Neuronal stem cell (in vitro differentiated cells): ENCODE measurements at regions not wholly inside any gene's neighbourhood (a gene's known extent, or its start where the extent isn't known, plus 50 kb on each side); places are given as distances from the start of the nearest gene placed in this dataset.

Experiments
- DNase-seq: peaks from one replicate; pipeline ENCODE4 v3.0.0-alpha.2; 2013; ENCODE audit warnings: low spot score
- H2AFZ ChIP-seq: one replicate; pipeline ENCODE4 v1.6.1; 2013; ENCODE audit warnings: mild to moderate bottlenecking, low read length, inconsistent platforms
- H2AK5ac ChIP-seq: 2 replicates; pipeline ENCODE4 v1.6.1; 2013; ENCODE audit warnings: low read depth, mild to moderate bottlenecking, inconsistent platforms, low read length, moderate library complexity, mixed read lengths
- H2BK120ac ChIP-seq: 2 replicates; pipeline ENCODE4 v1.6.1; 2013; ENCODE audit warnings: low read depth, mild to moderate bottlenecking, inconsistent platforms, low read length, moderate library complexity, mixed read lengths
- H2BK12ac ChIP-seq: one replicate; pipeline ENCODE4 v1.6.1; 2013; ENCODE audit warnings: low read length, inconsistent platforms
- H2BK15ac ChIP-seq: 2 replicates; pipeline ENCODE4 v1.6.1; 2013; ENCODE audit warnings: mild to moderate bottlenecking, low read length, inconsistent platforms, mixed read lengths
- H2BK5ac ChIP-seq: one replicate; pipeline ENCODE4 v1.6.1; 2013; ENCODE audit warnings: inconsistent platforms, mild to moderate bottlenecking, low read length, moderate library complexity
- H3K14ac ChIP-seq: one replicate; pipeline ENCODE4 v1.6.1; 2013; ENCODE audit warnings: low read length, inconsistent platforms
- H3K18ac ChIP-seq: 2 replicates; pipeline ENCODE4 v1.6.1; 2013; ENCODE audit warnings: low read length, inconsistent platforms
- H3K23ac ChIP-seq: 2 replicates; pipeline ENCODE4 v1.6.1; 2013; ENCODE audit warnings: low read depth, mild to moderate bottlenecking, mixed read lengths, low read length, inconsistent platforms; ENCODE audit not compliant: poor library complexity
- H3K27ac ChIP-seq: replicated peaks from 3 replicates; pipeline ENCODE4 v1.5.1; 2013; ENCODE audit warnings: low read length, inconsistent platforms
- H3K27me3 ChIP-seq, 3 experiments: 2 replicates each; pipeline ENCODE4 v1.6.1; 2013; ENCODE audit warnings: low read length in 3 of 3, mild to moderate bottlenecking in 2 of 3, inconsistent platforms in 1 of 3, low read depth in 1 of 3, mixed read lengths in 1 of 3, moderate library complexity in 1 of 3; ENCODE audit not compliant: control insufficient read depth in 3 of 3, insufficient read depth in 3 of 3
- H3K36me3 ChIP-seq, 2 donors: replicated peaks in 1 of 2; 2 replicates each; pipeline ENCODE4 v1.6.1; 2013; ENCODE audit warnings: low read length in 2 of 2; ENCODE audit not compliant: control insufficient read depth in 2 of 2, insufficient read depth in 2 of 2
- H3K4ac ChIP-seq: 2 replicates; pipeline ENCODE4 v1.6.1; 2013; ENCODE audit warnings: inconsistent platforms, mild to moderate bottlenecking, low read length, moderate library complexity
- H3K4me1 ChIP-seq, 2 donors: 1 replicate in 1 of 2; 2 replicates in 1 of 2; pipeline ENCODE4 v1.6.1; 2013; ENCODE audit warnings: low read length in 2 of 2, low read depth in 1 of 2; ENCODE audit not compliant: control insufficient read depth in 2 of 2, insufficient read depth in 1 of 2
- H3K4me2 ChIP-seq: one replicate; pipeline ENCODE4 v1.6.1; 2013; ENCODE audit warnings: mild to moderate bottlenecking, low read length, inconsistent platforms; ENCODE audit not compliant: insufficient read depth, poor library complexity, severe bottlenecking
- H3K4me3 ChIP-seq, 2 donors: 2 replicates each; pipeline ENCODE4 v1.5.1; 2013; ENCODE audit warnings: low read length in 2 of 2, mild to moderate bottlenecking in 2 of 2, inconsistent platforms in 1 of 2, moderate library complexity in 1 of 2
- H3K79me1 ChIP-seq: one replicate; pipeline ENCODE4 v1.6.1; 2013; ENCODE audit warnings: low read depth, mild to moderate bottlenecking, inconsistent platforms, low read length, moderate library complexity
- H3K9ac ChIP-seq: one replicate; pipeline ENCODE4 v1.6.1; 2013; ENCODE audit warnings: mild to moderate bottlenecking, low read depth, low read length, inconsistent platforms; ENCODE audit not compliant: poor library complexity
- H3K9me3 ChIP-seq, 2 donors: replicated peaks in 1 of 2; 2 replicates each; pipeline versions ENCODE3 to v1.6.1; 2013; ENCODE audit warnings: low read length in 2 of 2, mild to moderate bottlenecking in 2 of 2, inconsistent platforms in 1 of 2, low read depth in 1 of 2, mixed read lengths in 1 of 2, moderate library complexity in 1 of 2; ENCODE audit not compliant: control insufficient read depth in 2 of 2, insufficient read depth in 1 of 2
- H4K8ac ChIP-seq: one replicate; pipeline ENCODE4 v1.6.1; 2013; ENCODE audit warnings: low read depth, mild to moderate bottlenecking, inconsistent platforms, low read length, moderate library complexity
- H4K91ac ChIP-seq: one replicate; pipeline ENCODE4 v1.6.1; 2013; ENCODE audit warnings: low read length, low read depth, mild to moderate bottlenecking, inconsistent platforms; ENCODE audit not compliant: poor library complexity
- WGBS, 2 donors: extraction: QIAGEN DNeasy Blood & Tissue Kit; methylation state at CpG; one replicate each; pipeline ENCODE4 v1.1.7; 2013; ENCODE audit warnings: missing lambda C conversion rate in 2 of 2, mixed read lengths in 1 of 2; ENCODE audit not compliant: insufficient read length in 2 of 2, insufficient replicate concordance in 1 of 2; ENCODE audit errors: extremely low coverage in 2 of 2; 5-methylcytosine and 5-hydroxymethylcytosine counted together

- no CpG with 5 or more reads among the region's 5 CpGs for WGBS, 2 donors
- no peak overlapping the region for H2BK15ac ChIP-seq
- H2BK120ac ChIP-seq = no peak overlapping the region
- H3K4me3 ChIP-seq = no peak overlapping the region
- no peak overlapping the region for H4K91ac ChIP-seq
- no peak overlapping the region for H2BK5ac ChIP-seq
- H2AK5ac ChIP-seq = no peak overlapping the region
- no peak overlapping the region for H3K14ac ChIP-seq
- H3K18ac ChIP-seq = no peak overlapping the region
- H4K8ac ChIP-seq = no peak overlapping the region
- H3K9ac ChIP-seq = no peak overlapping the region
- H3K23ac ChIP-seq = no peak overlapping the region
- no peaks in the 10 kb centered on the region for H3K9me3 ChIP-seq
- H3K36me3 ChIP-seq = no peaks in the 10 kb centered on the region
- peak overlapping the region; percentile 4 for H2AFZ ChIP-seq
- no peak overlapping the region for H2BK12ac ChIP-seq
- no peak overlapping the region for H3K4me2 ChIP-seq
- no peaks in the 10 kb centered on the region for H3K4me1 ChIP-seq
- no peak overlapping the region for H3K4ac ChIP-seq
- H3K27me3 ChIP-seq = no peaks in the 10 kb centered on the region
- no peak overlapping the region for H3K27ac ChIP-seq
- no peaks in the 10 kb centered on the region for H3K79me1 ChIP-seq
- DNase-seq = no peak
Observed at GRCh38 chrX:45517090-45517973, 316.7 kb upstream of the DIPK2B start.

- Histone ChIP-seq H4K91ac (no peak overlapping the region), H3K27ac (no peak overlapping the region), H3K9ac (no peak overlapping the region), H3K4me3 (no peak overlapping the region), H3K36me3 (no peaks in the 10 kb centered on the region), H3K23ac (no peak overlapping the region), H3K27me3 (no peaks in the 10 kb centered on the region), H2AFZ (no peak overlapping the region), H3K18ac (no peak overlapping the region), H2BK120ac (no peak overlapping the region), H3K9me3 (no peaks in the 10 kb centered on the region), H3K14ac (no peak overlapping the region), H2BK15ac (no peak overlapping the region), H3K4ac (no peak overlapping the region), H3K79me1 (no peaks in the 10 kb centered on the region), H2BK12ac (no peak overlapping the region), H3K4me1 (no peaks in the 10 kb centered on the region), H4K8ac (no peak overlapping the region), H2AK5ac (no peak overlapping the region), H2BK5ac (no peak overlapping the region), H3K4me2 (no peak overlapping the region)
- DNase-seq = no peak
- WGBS, 2 donors = no CpG with 5 or more reads among the region's 12 CpGs
Observed at GRCh38 chrX:45515262-45516215, 314.9 kb upstream of the DIPK2B start.

GRCh38 chrX:45513042-45513441 lies 312.4 kb upstream of the DIPK2B start:
- Histone ChIP-seq H2BK12ac (no peak overlapping the region), H3K14ac (no peak overlapping the region), H3K23ac (no peak overlapping the region), H3K9ac (no peak overlapping the region), H3K18ac (no peak overlapping the region), H2BK15ac (no peak overlapping the region), H2AFZ (no peak overlapping the region), H2AK5ac (no peak overlapping the region), H3K4ac (no peak overlapping the region), H4K8ac (no peak overlapping the region), H3K27me3 (no peaks in the 10 kb centered on the region), H3K4me2 (no peak overlapping the region), H3K4me3 (no peak overlapping the region), H2BK5ac (no peak overlapping the region), H3K9me3 (peaks cover 0 to 2% of the 10 kb centered on the region in 2 donors), H3K27ac (no peak overlapping the region), H3K79me1 (no peaks in the 10 kb centered on the region), H3K36me3 (no peaks in the 10 kb centered on the region), H2BK120ac (no peak overlapping the region), H4K91ac (no peak overlapping the region), H3K4me1 (no peaks in the 10 kb centered on the region)
- DNase-seq = no peak
- no CpG with 5 or more reads among the region's 3 CpGs for WGBS, 2 donors

GRCh38 chrX:45508454-45508853 lies 307.8 kb upstream of the DIPK2B start:
- Histone ChIP-seq H3K9ac (no peak overlapping the region), H2BK120ac (no peak overlapping the region), H3K23ac (no peak overlapping the region), H3K27ac (no peak overlapping the region), H3K14ac (no peak overlapping the region), H2BK15ac (no peak overlapping the region), H3K4me3 (no peak overlapping the region), H3K4me1 (peaks cover 0 to 3% of the 10 kb centered on the region in 2 donors), H2BK12ac (no peak overlapping the region), H3K36me3 (no peaks in the 10 kb centered on the region), H3K4me2 (no peak overlapping the region), H3K4ac (no peak overlapping the region), H4K91ac (no peak overlapping the region), H3K79me1 (no peaks in the 10 kb centered on the region), H2AK5ac (no peak overlapping the region), H3K18ac (no peak overlapping the region), H3K27me3 (no peaks in the 10 kb centered on the region), H4K8ac (no peak overlapping the region), H2AFZ (no peak overlapping the region), H2BK5ac (no peak overlapping the region), H3K9me3 (peaks cover 0 to 3% of the 10 kb centered on the region in 2 donors)
- DNase-seq = no peak
- no CpG with 5 or more reads among the region's 2 CpGs for WGBS, 2 donors
